DOHH2 (cell line): ENCODE measurements at regions not wholly inside any gene's neighbourhood (a gene's known extent, or its start where the extent isn't known, plus 50 kb on each side); places are given as distances from the start of the nearest gene placed in this dataset.

Source experiments
- CTCF ChIP-seq: fragments of 200-600 bp; sonication (generic); IDR thresholded peaks from one replicate; pipeline ENCODE4 v1.5.1; 2014; ENCODE audit warnings: antibody characterized with exemption, mild to moderate bottlenecking, low read depth, low read length; ENCODE audit not compliant: poor library complexity, severe bottlenecking
- EZH2phosphoT487 ChIP-seq: fragments of 200-600 bp; sonication (generic); IDR thresholded peaks from 2 replicates; pipeline ENCODE4 v1.6.1; 2017; ENCODE audit warnings: borderline replicate concordance, mild to moderate bottlenecking, antibody characterized with exemption, low read length, moderate library complexity, mixed read lengths

DNA sequence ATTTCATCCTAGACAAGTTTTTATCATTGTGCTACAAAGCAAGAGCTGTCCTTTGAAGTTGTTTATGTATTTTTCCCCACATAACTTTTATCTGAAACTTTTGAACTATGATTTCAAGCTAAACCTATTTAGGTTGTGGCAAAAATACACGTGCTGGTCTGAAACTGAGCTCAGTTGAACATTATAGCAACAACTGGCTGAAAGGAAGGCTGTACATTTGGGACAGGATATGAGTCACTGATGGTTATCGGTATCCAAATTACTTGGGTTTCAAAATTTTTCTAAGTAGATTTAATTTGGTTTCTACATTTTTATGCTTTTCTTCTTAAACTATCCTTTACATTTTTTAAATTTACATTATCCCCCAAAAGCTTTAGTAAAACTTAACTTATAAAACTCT lies 627.3 kb upstream of the NUDT12 start:
- no peak for TF ChIP-seq CTCF
- TF ChIP-seq EZH2phosphoT487 = no peak
